Stomach (tissue), 4 donors: ENCODE measurements at regions not wholly inside any gene's neighbourhood (a gene's known extent, or its start where the extent isn't known, plus 50 kb on each side); places are given as distances from the start of the nearest gene placed in this dataset.

ENCODE experiments used
- EP300 ChIP-seq: sonication (generic); formaldehyde crosslinking; IDR thresholded peaks from one replicate; pipeline ENCODE4 v1.6.1; 2017; ENCODE audit warnings: antibody characterized with exemption
- POLR2A ChIP-seq, 4 donors: fragments of 450-650 bp; IDR thresholded peaks; one replicate each; pipeline ENCODE4 v1.6.1; 2016; ENCODE audit warnings: antibody characterized with exemption in 4 of 4, control low read depth in 2 of 4, mild to moderate bottlenecking in 1 of 4, moderate library complexity in 1 of 4
- POLR2AphosphoS5 ChIP-seq, 3 donors: sonication (generic); formaldehyde crosslinking; IDR thresholded peaks; one replicate each; pipeline ENCODE4 v1.6.1; 2016; ENCODE audit warnings: antibody characterized with exemption in 3 of 3
- TF ChIP-seq, protein P1 (sequence below), 7 experiments: fragments of 450-650 bp in 4 of 7; fragments of 200-600 bp in 3 of 7; sonication (generic) in 3 of 7; IDR thresholded peaks; one replicate each; pipeline ENCODE4 v1.5.1; 2016 to 2019; ENCODE audit warnings: antibody characterized with exemption in 7 of 7, control low read depth in 2 of 7, mild to moderate bottlenecking in 1 of 7

DNA sequence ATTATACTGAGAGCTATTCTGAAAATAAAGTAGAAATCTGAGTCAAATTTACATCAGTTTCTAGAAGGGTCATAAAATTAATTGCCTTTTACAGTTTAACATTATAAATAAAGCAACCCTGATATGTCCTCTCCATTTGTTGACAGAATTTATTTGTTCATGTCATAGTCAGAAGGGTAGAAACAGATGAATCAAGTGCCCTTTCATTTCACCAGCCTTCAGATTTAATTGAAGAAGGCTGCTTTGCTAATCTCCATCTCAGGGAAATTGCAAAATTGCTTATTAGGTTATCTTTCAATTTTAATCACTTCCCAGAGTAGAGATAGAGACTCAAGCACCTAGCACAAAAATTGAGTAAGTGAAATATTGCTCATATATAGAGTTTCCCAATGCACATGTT is 76.8 kb downstream of the ATXN7L3B start:
- TF ChIP-seq, protein P1, sequence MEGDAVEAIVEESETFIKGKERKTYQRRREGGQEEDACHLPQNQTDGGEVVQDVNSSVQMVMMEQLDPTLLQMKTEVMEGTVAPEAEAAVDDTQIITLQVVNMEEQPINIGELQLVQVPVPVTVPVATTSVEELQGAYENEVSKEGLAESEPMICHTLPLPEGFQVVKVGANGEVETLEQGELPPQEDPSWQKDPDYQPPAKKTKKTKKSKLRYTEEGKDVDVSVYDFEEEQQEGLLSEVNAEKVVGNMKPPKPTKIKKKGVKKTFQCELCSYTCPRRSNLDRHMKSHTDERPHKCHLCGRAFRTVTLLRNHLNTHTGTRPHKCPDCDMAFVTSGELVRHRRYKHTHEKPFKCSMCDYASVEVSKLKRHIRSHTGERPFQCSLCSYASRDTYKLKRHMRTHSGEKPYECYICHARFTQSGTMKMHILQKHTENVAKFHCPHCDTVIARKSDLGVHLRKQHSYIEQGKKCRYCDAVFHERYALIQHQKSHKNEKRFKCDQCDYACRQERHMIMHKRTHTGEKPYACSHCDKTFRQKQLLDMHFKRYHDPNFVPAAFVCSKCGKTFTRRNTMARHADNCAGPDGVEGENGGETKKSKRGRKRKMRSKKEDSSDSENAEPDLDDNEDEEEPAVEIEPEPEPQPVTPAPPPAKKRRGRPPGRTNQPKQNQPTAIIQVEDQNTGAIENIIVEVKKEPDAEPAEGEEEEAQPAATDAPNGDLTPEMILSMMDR (IDR thresholded peaks at IDR 0.05) = no peak
- TF ChIP-seq POLR2A (IDR thresholded peaks at IDR 0.05) (no peak), POLR2AphosphoS5 (IDR thresholded peaks at IDR 0.05) (peak in 1 of 3 donors; percentile 17), EP300 (no peak)
